Retinal pigment epithelial cell (primary cell): ENCODE measurements at regions not wholly inside any gene's neighbourhood (a gene's known extent, or its start where the extent isn't known, plus 50 kb on each side); places are given as distances from the start of the nearest gene placed in this dataset.

Experiments used
- DNase-seq: peaks from one replicate; pipeline ENCODE4 v3.0.0-alpha.2; 2010; ENCODE audit warnings: low read depth
- H3K4me3 ChIP-seq: 2 replicates; pipeline ENCODE4 v1.5.1; 2011; ENCODE audit warnings: mild to moderate bottlenecking, low read length, control low read depth, moderate library complexity
- TF ChIP-seq, protein P1 (sequence below): conservative IDR thresholded peaks from 2 replicates; pipeline ENCODE4 v1.5.1; 2011; ENCODE audit warnings: low read depth, low read length, control low read depth, inconsistent platforms

DNA sequence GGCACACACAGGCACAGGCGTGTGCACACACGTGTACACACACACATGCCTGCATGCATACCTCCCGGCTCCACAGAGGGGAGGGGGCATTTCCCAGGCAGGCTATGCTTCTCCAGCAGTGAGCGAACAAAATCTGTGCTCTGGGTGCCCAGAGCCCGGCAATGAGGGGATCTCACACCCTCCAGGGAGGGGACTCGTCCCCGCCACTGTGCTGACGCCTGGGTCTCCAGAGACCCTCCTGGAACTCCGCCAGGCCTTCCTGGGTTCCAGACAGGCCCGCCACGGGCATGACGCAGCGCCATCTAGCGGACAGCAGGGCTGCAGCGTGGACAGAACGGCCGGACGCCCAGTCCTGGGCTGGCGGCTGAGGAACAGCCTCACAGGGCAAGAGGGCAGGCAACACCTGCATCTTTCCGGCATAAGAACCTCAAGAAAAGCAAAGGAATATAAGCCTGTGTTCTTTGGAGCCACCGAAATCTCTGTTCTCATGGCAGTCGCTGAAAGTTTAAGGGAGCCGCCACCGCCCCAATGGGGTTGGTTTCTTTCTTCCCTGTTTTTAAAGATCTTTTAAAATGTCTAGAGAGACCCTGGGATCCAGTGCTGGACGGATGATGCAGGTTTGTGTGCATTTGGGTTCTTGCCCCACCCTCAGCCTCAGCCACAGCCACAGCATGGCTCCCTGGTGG lies 135.6 kb upstream of the PPP1R26 start:
- DNase-seq: no peak
- no peak overlapping the region for H3K4me3 ChIP-seq
- TF ChIP-seq, protein P1, sequence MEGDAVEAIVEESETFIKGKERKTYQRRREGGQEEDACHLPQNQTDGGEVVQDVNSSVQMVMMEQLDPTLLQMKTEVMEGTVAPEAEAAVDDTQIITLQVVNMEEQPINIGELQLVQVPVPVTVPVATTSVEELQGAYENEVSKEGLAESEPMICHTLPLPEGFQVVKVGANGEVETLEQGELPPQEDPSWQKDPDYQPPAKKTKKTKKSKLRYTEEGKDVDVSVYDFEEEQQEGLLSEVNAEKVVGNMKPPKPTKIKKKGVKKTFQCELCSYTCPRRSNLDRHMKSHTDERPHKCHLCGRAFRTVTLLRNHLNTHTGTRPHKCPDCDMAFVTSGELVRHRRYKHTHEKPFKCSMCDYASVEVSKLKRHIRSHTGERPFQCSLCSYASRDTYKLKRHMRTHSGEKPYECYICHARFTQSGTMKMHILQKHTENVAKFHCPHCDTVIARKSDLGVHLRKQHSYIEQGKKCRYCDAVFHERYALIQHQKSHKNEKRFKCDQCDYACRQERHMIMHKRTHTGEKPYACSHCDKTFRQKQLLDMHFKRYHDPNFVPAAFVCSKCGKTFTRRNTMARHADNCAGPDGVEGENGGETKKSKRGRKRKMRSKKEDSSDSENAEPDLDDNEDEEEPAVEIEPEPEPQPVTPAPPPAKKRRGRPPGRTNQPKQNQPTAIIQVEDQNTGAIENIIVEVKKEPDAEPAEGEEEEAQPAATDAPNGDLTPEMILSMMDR: peak; percentile 55

DNA sequence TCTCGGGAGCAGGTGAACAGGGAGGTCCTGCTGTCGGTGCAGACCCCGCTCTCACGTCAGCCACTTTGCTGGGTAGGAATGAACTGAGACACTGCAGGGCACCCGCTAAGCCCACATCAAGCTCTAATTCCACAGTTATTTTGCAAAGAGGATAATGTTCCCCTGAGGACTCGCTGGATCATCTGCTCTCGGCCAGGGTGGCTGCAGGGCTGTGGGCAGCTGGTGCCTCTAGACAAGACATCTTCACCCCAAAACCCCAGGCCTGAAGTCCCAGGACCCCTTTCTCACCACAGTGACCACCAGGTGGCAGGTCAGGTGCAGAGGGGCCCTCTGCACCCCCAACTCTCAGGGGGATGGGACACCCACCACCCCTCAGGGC lies 135.1 kb upstream of the PPP1R26 start:
- DNase-seq: no peak
- TF ChIP-seq, protein P1: no peak
- H3K4me3 ChIP-seq: no peak overlapping the region

DNA sequence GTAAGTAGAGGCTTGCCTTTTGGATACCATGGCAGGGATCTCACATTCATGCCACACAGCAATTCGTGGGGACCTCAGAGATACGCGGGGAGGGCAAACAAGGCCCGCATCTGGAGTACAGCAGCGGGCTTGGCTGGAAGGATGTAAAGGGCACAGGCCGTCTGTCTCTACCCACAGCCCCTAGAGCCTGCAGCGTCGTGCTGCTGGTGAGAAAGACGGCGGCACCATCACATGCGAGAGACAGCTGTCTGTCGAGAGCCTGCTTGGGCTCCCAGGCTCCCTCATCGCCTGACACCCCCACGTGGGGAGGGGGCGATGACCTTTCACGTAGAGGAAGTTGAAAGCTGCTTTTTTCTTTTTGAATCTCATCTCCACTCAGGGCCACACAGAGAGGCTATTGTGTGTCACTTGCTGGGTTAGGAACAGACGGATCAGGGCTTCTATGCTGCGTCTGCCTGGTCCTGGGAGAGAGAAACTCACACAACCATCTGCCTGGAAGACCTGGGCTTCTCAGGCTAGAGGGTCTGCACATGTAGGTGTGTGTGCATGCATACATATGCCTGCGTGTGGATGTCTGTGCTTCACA lies 134.6 kb upstream of the PPP1R26 start:
- H3K4me3 ChIP-seq: no peak overlapping the region
- no peak for DNase-seq
- TF ChIP-seq, protein P1: no peak

DNA sequence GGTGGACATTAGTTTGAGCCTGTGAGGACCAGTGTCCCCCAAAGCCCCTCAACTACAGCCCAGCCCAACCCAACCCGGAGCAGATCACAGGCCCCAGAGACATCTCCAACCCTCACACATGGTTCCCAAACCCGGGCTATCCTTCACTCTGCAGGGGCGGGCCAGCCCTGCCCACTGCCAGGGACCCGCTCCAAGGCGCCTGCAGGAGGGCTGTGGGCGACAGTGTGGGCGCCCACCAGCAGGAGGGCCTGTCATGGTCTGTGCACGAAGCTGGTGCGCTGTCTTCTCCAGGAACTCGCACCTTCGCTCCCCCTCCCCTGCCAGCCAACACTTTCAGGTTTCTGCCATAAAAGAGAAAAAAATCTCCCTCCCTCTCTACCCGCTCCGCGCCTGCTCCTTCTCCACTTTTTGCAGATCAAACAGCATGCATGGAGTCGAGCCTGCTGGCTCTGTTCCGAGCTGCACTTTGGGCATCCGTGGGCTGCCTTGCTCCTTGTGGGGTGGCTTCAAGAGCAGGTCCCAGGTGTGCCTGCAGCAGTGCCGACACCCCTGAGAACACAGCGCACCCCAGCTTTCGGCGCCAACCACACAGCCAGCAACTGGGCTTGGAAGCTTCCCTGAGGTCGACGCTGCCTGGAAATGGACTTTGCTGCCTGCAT lies 133.7 kb upstream of the PPP1R26 start:
- TF ChIP-seq, protein P1: no peak
- no peak for DNase-seq
- H3K4me3 ChIP-seq: no peak overlapping the region

DNA sequence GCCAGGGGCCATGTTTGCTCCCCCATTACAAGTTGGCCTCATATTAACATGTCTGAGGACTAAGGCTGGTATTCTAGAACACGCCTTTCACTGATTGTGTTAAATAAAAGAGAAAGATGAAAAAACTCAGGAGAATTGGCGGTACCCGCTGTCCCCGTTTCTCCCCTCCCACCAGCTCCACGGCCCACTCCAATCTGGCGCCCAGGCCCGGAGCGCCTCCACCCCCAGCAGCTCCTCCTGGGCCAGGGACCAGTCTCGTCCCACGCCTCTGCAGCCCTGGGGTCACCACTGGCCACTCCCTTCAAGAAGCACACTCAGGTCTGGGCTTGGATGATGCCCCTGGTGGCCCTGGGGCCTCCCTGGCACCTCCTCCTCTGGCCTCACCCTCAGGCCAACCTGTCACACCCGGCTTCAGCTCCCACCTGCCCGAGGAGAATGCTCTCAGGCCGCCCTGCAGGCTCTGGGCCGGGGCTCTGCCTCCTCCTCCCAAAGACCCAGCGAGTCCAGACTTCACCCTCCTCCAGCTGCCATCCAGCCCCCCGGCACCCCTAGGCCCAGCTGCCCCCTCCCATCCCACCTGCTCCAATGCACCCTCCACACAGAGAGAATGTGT lies 133.0 kb upstream of the PPP1R26 start:
- H3K4me3 ChIP-seq: no peak overlapping the region
- TF ChIP-seq, protein P1: no peak
- no peak for DNase-seq

DNA sequence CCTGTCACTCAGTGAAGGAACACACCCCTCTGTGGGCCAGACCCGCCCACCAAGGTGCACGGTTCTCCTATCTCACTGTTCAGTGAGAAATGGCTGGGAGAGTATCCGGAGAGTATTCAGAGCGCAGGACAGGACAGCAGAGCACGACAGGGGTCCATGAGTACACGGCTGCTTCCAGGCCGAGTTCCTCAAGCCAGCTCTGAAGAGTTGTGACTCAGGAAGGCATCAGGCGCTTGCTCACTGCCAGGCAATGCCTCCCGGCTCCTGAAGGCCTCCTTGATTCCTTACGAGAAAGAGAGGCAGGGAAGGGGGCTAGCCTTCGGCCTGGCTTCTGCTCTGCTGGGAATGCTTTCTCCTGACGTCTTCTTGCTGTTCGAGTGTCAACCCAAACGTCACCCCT lies 132.1 kb upstream of the PPP1R26 start:
- H3K4me3 ChIP-seq: no peak overlapping the region
- DNase-seq: no peak
- TF ChIP-seq, protein P1: no peak
